HL-60 (cell line): ENCODE measurements at regions not wholly inside any gene's neighbourhood (a gene's known extent, or its start where the extent isn't known, plus 50 kb on each side); places are given as distances from the start of the nearest gene placed in this dataset.

Source experiments
- DNase-seq, 2 experiments: peaks; one replicate each; pipeline ENCODE4 v3.0.0-alpha.2; 2010 to 2020; ENCODE audit warnings: low read depth in 1 of 2, low spot score in 1 of 2
- H3K27ac ChIP-seq: fragments of 250-450 bp; sonication (Bioruptor Pico); replicated peaks from 2 replicates; pipeline ENCODE4 v1.5.1; 2020; ENCODE audit warnings: mild to moderate bottlenecking, moderate library complexity
- H3K27me3 ChIP-seq: fragments of 250-450 bp; sonication (Bioruptor Pico); 2 replicates; pipeline ENCODE4 v1.5.1; 2021; ENCODE audit warnings: mild to moderate bottlenecking, moderate library complexity; ENCODE audit not compliant: insufficient read depth, poor library complexity, severe bottlenecking
- H3K4me3 ChIP-seq: replicated peaks from 2 replicates; pipeline ENCODE4 v1.5.1; 2011; ENCODE audit warnings: mild to moderate bottlenecking, control low read depth, low read length; ENCODE audit not compliant: insufficient read depth
- GABPA ChIP-seq: IDR thresholded peaks from 2 replicates; pipeline ENCODE4 v1.6.1; 2012; ENCODE audit warnings: low read depth
- POLR2AphosphoS5 ChIP-seq: IDR thresholded peaks from 2 replicates; pipeline ENCODE4 v1.6.1; 2012; ENCODE audit warnings: low read depth
- SPI1 ChIP-seq: IDR thresholded peaks from 2 replicates; pipeline ENCODE4 v1.6.1; 2012; ENCODE audit warnings: low read depth, mild to moderate bottlenecking, borderline replicate concordance
- TF ChIP-seq, protein P1 (sequence below): IDR thresholded peaks from 2 replicates; pipeline ENCODE4 v1.6.1; 2012; ENCODE audit warnings: low read depth; ENCODE audit not compliant: insufficient replicate concordance
- TF ChIP-seq, protein P2 (sequence below): IDR thresholded peaks from one replicate; pipeline ENCODE4 v1.5.1; 2011; ENCODE audit warnings: low read length, control low read depth, inconsistent platforms; ENCODE audit not compliant: insufficient read depth

DNA sequence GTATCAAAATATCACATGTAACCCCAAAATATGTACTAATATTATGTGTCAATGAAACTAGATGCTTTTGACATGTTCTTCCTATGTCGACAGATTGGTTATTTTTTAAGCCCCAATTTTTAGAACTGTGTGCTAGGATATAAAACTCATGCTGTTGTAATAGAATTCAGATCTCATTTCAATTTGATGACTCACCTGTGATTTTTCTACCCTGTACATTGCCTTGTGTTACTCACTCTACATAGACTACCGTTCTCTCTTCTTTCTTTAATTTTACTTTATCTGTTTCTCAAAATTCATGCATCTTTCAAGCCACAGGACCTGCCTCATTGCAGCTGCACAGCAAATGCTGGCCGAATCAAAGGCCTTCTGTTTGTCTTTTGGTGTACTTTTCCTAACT lies 284.5 kb downstream of the MAT2B start:
- no peak for DNase-seq
- H3K27ac ChIP-seq = no peak overlapping the region
- TF ChIP-seq, protein P1, sequence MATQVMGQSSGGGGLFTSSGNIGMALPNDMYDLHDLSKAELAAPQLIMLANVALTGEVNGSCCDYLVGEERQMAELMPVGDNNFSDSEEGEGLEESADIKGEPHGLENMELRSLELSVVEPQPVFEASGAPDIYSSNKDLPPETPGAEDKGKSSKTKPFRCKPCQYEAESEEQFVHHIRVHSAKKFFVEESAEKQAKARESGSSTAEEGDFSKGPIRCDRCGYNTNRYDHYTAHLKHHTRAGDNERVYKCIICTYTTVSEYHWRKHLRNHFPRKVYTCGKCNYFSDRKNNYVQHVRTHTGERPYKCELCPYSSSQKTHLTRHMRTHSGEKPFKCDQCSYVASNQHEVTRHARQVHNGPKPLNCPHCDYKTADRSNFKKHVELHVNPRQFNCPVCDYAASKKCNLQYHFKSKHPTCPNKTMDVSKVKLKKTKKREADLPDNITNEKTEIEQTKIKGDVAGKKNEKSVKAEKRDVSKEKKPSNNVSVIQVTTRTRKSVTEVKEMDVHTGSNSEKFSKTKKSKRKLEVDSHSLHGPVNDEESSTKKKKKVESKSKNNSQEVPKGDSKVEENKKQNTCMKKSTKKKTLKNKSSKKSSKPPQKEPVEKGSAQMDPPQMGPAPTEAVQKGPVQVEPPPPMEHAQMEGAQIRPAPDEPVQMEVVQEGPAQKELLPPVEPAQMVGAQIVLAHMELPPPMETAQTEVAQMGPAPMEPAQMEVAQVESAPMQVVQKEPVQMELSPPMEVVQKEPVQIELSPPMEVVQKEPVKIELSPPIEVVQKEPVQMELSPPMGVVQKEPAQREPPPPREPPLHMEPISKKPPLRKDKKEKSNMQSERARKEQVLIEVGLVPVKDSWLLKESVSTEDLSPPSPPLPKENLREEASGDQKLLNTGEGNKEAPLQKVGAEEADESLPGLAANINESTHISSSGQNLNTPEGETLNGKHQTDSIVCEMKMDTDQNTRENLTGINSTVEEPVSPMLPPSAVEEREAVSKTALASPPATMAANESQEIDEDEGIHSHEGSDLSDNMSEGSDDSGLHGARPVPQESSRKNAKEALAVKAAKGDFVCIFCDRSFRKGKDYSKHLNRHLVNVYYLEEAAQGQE = no peak
- TF ChIP-seq GABPA (no peak), POLR2AphosphoS5 (no peak), SPI1 (no peak)
- TF ChIP-seq, protein P2, sequence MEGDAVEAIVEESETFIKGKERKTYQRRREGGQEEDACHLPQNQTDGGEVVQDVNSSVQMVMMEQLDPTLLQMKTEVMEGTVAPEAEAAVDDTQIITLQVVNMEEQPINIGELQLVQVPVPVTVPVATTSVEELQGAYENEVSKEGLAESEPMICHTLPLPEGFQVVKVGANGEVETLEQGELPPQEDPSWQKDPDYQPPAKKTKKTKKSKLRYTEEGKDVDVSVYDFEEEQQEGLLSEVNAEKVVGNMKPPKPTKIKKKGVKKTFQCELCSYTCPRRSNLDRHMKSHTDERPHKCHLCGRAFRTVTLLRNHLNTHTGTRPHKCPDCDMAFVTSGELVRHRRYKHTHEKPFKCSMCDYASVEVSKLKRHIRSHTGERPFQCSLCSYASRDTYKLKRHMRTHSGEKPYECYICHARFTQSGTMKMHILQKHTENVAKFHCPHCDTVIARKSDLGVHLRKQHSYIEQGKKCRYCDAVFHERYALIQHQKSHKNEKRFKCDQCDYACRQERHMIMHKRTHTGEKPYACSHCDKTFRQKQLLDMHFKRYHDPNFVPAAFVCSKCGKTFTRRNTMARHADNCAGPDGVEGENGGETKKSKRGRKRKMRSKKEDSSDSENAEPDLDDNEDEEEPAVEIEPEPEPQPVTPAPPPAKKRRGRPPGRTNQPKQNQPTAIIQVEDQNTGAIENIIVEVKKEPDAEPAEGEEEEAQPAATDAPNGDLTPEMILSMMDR = no peak

DNA sequence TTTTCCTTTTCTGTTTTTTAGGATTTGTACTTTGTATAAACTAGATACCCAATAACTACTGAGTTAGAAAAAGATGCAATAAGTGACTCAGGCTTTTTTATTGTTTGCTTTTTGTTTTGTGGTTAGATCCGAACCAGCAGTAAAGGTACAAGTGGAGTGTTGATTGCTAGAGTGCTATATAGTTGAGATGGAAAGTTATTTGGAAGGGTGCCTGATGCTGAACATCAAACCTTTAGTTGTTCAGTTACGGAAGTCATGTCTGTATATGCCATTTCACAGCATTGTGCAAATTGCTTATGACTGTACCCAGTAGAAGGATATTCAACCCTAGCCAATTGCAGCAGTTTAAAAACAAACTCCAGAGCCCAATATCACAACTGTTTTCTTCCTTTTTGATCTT lies 285.1 kb downstream of the MAT2B start:
- no peaks in the 10 kb centered on the region for H3K27me3 ChIP-seq
- TF ChIP-seq, protein P1 = no peak
- TF ChIP-seq, protein P2 = no peak
- TF ChIP-seq SPI1 (no peak), POLR2AphosphoS5 (no peak), GABPA (no peak)
- DNase-seq = no peak
- H3K27ac ChIP-seq = no peak overlapping the region
- H3K4me3 ChIP-seq = no peak overlapping the region

More for the DNA sequence above, 284.5 kb downstream of the MAT2B start:
- H3K27me3 ChIP-seq = no peaks in the 10 kb centered on the region
- no peak overlapping the region for H3K4me3 ChIP-seq

DNA sequence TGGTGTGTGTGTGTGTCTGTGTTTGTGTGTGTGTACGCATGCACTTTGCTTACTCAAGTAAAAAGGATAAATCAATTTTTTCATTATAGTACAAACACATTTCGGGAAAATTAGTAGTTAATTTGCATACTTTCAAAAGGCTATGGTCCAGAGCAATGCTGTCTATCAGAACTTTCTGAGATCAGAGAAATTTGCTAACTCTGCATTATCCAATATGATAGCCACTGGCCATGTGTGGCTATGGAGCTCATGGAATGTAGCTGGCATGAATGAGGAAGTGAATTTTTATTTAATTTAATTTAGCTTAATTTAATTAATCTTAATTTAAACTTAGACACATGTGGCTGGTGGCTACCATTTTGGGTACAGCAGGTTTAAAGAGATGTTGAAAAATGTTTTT lies 289.6 kb downstream of the MAT2B start:
- no peak for DNase-seq
- TF ChIP-seq, protein P1 = no peak
- TF ChIP-seq SPI1 = no peak
- TF ChIP-seq, protein P2 = no peak
- TF ChIP-seq POLR2AphosphoS5 = no peak
- no peaks in the 10 kb centered on the region for H3K27me3 ChIP-seq

More for the DNA sequence above, 289.6 kb downstream of the MAT2B start:
- no peak overlapping the region for H3K4me3 ChIP-seq
- no peak overlapping the region for H3K27ac ChIP-seq
